Loucy (cell line): ENCODE measurements at regions not wholly inside any gene's neighbourhood (a gene's known extent, or its start where the extent isn't known, plus 50 kb on each side); places are given as distances from the start of the nearest gene placed in this dataset.

Experiments used
- CTCF ChIP-seq: fragments of 200-600 bp; sonication (generic); conservative IDR thresholded peaks from 2 replicates; pipeline ENCODE4 v1.5.1; 2014; ENCODE audit warnings: mild to moderate bottlenecking, antibody characterized with exemption, low read length
- EZH2phosphoT487 ChIP-seq: fragments of 200-600 bp; IDR thresholded peaks from 2 replicates; pipeline ENCODE4 v1.6.1; 2018; ENCODE audit warnings: antibody characterized with exemption, mild to moderate bottlenecking, moderate library complexity, borderline replicate concordance

GRCh38 chr2:164060031-164060430, 324.2 kb upstream of the FIGN start:
- TF ChIP-seq CTCF (no peak), EZH2phosphoT487 (no peak)
